Tibial nerve (tissue), 4 donors: ENCODE measurements at regions not wholly inside any gene's neighbourhood (a gene's known extent, or its start where the extent isn't known, plus 50 kb on each side); places are given as distances from the start of the nearest gene placed in this dataset.

ENCODE experiments used
- EP300 ChIP-seq, 2 donors: sonication (generic); formaldehyde crosslinking; IDR thresholded peaks; one replicate each; pipeline ENCODE4 v1.6.1; 2017; ENCODE audit warnings: antibody characterized with exemption in 2 of 2, mild to moderate bottlenecking in 1 of 2
- POLR2A ChIP-seq, 2 donors: fragments of 450-650 bp; IDR thresholded peaks; one replicate each; pipeline ENCODE4 v1.6.1; 2017; ENCODE audit warnings: antibody characterized with exemption in 2 of 2, mild to moderate bottlenecking in 2 of 2, moderate library complexity in 2 of 2
- TF ChIP-seq, protein P1 (sequence below), 5 experiments: fragments of 200-600 bp in 3 of 5; fragments of 450-650 bp in 2 of 5; sonication (generic) in 3 of 5; IDR thresholded peaks; one replicate each; pipeline ENCODE4 v1.5.1; 2016 to 2019; ENCODE audit warnings: antibody characterized with exemption in 5 of 5, mild to moderate bottlenecking in 3 of 5, moderate library complexity in 2 of 5

DNA sequence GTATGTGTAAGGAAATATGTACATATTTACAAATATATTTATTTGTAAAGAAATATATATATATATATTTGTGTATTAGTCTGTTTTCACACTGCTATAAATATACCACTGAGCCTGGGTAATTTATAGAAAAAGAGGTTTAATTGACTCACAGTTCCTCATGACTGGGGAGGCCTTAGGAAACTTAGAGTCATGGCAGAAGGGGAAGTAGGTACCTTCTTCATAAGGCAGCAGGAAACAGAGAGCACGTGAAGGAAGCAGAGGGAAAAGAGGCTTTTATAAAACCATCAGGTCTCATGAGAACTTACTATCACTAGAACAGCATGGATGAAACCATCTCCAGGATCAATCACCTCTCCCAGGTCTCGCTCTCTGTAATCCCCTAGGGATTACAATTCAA, 644.5 kb upstream of the HS3ST5 start:
- TF ChIP-seq, protein P1, sequence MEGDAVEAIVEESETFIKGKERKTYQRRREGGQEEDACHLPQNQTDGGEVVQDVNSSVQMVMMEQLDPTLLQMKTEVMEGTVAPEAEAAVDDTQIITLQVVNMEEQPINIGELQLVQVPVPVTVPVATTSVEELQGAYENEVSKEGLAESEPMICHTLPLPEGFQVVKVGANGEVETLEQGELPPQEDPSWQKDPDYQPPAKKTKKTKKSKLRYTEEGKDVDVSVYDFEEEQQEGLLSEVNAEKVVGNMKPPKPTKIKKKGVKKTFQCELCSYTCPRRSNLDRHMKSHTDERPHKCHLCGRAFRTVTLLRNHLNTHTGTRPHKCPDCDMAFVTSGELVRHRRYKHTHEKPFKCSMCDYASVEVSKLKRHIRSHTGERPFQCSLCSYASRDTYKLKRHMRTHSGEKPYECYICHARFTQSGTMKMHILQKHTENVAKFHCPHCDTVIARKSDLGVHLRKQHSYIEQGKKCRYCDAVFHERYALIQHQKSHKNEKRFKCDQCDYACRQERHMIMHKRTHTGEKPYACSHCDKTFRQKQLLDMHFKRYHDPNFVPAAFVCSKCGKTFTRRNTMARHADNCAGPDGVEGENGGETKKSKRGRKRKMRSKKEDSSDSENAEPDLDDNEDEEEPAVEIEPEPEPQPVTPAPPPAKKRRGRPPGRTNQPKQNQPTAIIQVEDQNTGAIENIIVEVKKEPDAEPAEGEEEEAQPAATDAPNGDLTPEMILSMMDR (IDR thresholded peaks at IDR 0.05), result no peak
- TF ChIP-seq POLR2A (IDR thresholded peaks at IDR 0.05), result no peak
- TF ChIP-seq EP300 (IDR thresholded peaks at IDR 0.05), result no peak
